ENCODE measurements at regions not wholly inside any gene's neighbourhood (a gene's known extent, or its start where the extent isn't known, plus 50 kb on each side); places are given as distances from the start of the nearest gene placed in this dataset.

DNA sequence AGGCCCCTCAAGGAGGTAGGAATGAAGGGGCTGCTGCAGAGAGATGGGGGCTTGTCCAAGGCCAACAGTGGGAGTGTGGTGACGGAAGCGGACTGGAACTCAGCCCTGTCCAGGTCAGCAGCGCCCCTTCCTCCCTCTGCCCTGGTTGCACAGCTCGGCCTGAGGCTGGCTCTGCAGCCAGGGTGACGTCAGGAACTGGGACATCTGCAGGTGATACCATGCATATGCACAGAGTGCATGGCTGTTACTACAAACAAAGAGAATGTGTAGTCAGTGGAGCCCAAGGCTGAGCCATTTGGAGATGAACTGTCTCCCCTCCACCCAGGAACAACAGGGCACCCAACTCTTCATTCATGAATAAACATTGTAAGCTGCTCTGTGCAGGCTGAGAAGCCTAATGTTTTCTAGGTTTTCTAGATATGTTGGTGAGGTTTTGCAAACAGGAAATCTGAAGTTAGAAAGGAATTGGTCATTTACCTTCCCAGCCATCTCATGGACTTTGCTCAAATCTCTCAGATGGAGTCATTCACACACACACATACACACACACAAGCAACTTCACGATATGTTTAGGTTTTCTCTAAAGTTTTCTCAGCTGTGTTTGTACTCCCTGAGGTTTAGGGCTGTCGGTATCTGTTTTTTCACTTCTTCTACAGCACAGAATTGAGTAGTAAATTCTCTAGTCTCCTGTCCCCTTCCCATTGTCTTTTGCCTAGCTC lies 117.2 kb downstream of the TLE3 start:
- H3K9me3 Mint-ChIP-seq: no peaks in the 10 kb centered on the region
- H3K27me3 ChIP-seq (ENCODE audit: control insufficient read depth, insufficient read depth, low read length, poor library complexity, severe bottlenecking): peaks cover 15% of the 10 kb centered on the region
- no peaks in the 10 kb centered on the region for H3K36me3 ChIP-seq (ENCODE audit: control insufficient read depth, insufficient read depth, low read length)
- H3K4me1 ChIP-seq (ENCODE audit: control insufficient read depth, insufficient read depth, low read length): no peaks in the 10 kb centered on the region
- no peak overlapping the region for H3K4me3 ChIP-seq (ENCODE audit: low read length)
- 86 to 96% methylated on average over 7 of the region's 7 CpGs for WGBS, 2 experiments (ENCODE audit: insufficient coverage in 1 of 2, insufficient read length in 1 of 2)
- H3K4me3 Mint-ChIP-seq: no peak overlapping the region
- H3K9me3 ChIP-seq (ENCODE audit: control insufficient read depth, low read length): no peaks in the 10 kb centered on the region
- TF ChIP-seq, protein P1, sequence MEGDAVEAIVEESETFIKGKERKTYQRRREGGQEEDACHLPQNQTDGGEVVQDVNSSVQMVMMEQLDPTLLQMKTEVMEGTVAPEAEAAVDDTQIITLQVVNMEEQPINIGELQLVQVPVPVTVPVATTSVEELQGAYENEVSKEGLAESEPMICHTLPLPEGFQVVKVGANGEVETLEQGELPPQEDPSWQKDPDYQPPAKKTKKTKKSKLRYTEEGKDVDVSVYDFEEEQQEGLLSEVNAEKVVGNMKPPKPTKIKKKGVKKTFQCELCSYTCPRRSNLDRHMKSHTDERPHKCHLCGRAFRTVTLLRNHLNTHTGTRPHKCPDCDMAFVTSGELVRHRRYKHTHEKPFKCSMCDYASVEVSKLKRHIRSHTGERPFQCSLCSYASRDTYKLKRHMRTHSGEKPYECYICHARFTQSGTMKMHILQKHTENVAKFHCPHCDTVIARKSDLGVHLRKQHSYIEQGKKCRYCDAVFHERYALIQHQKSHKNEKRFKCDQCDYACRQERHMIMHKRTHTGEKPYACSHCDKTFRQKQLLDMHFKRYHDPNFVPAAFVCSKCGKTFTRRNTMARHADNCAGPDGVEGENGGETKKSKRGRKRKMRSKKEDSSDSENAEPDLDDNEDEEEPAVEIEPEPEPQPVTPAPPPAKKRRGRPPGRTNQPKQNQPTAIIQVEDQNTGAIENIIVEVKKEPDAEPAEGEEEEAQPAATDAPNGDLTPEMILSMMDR (conservative IDR thresholded peaks at IDR 0.05): peak; percentile 17
- DNase-seq: no peak
- H3K4me1 Mint-ChIP-seq: peaks cover 2% of the 10 kb centered on the region
- H3K9ac ChIP-seq (ENCODE audit: extremely low read depth, low read length, poor library complexity, severe bottlenecking): no peak overlapping the region
- no peak overlapping the region for H3K27ac ChIP-seq (ENCODE audit: low read depth, low read length)
- H3K27ac Mint-ChIP-seq: no peak overlapping the region
- peaks cover 15% of the 10 kb centered on the region for H3K27me3 Mint-ChIP-seq (ENCODE audit: insufficient read depth)
- H3K36me3 Mint-ChIP-seq (ENCODE audit: low read depth): no peaks in the 10 kb centered on the region

DNA sequence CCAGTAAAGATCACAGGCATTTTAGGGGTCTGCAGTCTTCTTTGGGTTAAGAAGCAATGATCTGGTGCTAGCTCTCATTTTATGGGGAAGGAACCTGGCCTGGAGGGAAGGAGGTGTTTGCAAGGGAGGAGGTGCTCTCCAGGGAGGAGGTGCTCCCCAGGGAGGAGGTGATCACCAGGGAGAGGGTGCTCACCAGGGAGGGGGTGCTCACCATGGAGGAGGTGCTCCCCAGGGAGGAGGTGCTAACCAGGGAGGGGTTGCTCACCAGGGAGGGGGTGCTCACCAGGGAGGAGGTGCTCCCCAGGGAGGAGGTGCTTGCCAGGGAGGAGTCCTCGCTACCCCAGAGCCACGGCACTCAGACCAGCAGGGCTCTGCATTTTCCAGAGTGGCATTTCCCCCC lies 115.7 kb downstream of the TLE3 start:
- Histone ChIP-seq H3K36me3 (ENCODE audit: control insufficient read depth, insufficient read depth, low read length) (no peaks in the 10 kb centered on the region), H3K9me3 (ENCODE audit: control insufficient read depth, low read length) (no peaks in the 10 kb centered on the region), H3K4me1 (ENCODE audit: control insufficient read depth, insufficient read depth, low read length) (no peaks in the 10 kb centered on the region), H3K9ac (ENCODE audit: extremely low read depth, low read length, poor library complexity, severe bottlenecking) (no peak overlapping the region), H3K4me3 (ENCODE audit: low read length) (no peak overlapping the region), H3K27me3 (ENCODE audit: control insufficient read depth, insufficient read depth, low read length, poor library complexity, severe bottlenecking) (peaks cover 7% of the 10 kb centered on the region), H3K27ac (ENCODE audit: low read depth, low read length) (no peak overlapping the region)
- H3K27me3 Mint-ChIP-seq (ENCODE audit: insufficient read depth): peaks cover 13% of the 10 kb centered on the region
- no peak for DNase-seq
- no peaks in the 10 kb centered on the region for H3K36me3 Mint-ChIP-seq (ENCODE audit: low read depth)
- no peaks in the 10 kb centered on the region for H3K9me3 Mint-ChIP-seq
- H3K27ac Mint-ChIP-seq: no peak overlapping the region
- peaks cover 5% of the 10 kb centered on the region for H3K4me1 Mint-ChIP-seq
- TF ChIP-seq, protein P1 (conservative IDR thresholded peaks at IDR 0.05): no peak
- WGBS, 2 experiments (ENCODE audit: insufficient coverage in 1 of 2, insufficient read length in 1 of 2): 84 to 92% methylated on average over 2 of the region's 2 CpGs
- no peak overlapping the region for H3K4me3 Mint-ChIP-seq

DNA sequence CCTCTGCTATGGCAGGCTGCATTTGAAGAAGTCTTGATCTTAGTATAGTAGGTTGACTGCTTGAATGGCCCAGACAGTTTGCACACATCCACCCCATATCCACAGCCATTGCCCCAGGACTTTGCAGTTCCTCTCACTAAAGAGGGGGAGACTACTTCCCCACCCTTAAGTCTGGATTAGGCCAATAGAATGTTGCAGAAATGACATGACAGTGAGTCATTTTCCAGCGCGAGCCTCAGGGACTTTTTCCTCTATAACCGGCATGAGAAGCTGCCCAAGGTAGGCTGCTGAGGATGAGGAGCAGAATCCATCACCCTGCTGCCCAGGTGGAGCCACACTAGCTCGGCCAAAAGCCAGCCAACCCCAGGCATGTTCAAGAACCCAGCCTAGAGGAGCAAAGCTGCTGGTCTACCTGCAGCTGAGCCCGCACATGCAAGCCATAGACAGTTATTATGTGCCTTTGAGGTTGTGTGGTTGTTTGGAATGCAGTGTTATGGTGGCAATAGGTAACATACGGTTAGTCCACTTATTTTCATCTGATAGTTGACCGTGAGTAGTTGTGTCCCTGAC lies 113.9 kb downstream of the TLE3 start:
- H3K27ac Mint-ChIP-seq: no peak overlapping the region
- Histone ChIP-seq H3K4me1 (ENCODE audit: control insufficient read depth, insufficient read depth, low read length) (no peaks in the 10 kb centered on the region), H3K9me3 (ENCODE audit: control insufficient read depth, low read length) (no peaks in the 10 kb centered on the region), H3K36me3 (ENCODE audit: control insufficient read depth, insufficient read depth, low read length) (no peaks in the 10 kb centered on the region), H3K4me3 (ENCODE audit: low read length) (no peak overlapping the region), H3K27ac (ENCODE audit: low read depth, low read length) (no peak overlapping the region), H3K27me3 (ENCODE audit: control insufficient read depth, insufficient read depth, low read length, poor library complexity, severe bottlenecking) (no peaks in the 10 kb centered on the region), H3K9ac (ENCODE audit: extremely low read depth, low read length, poor library complexity, severe bottlenecking) (no peak overlapping the region)
- DNase-seq: no peak
- TF ChIP-seq, protein P1 (conservative IDR thresholded peaks at IDR 0.05): no peak
- H3K4me3 Mint-ChIP-seq: no peak overlapping the region
- no peaks in the 10 kb centered on the region for H3K9me3 Mint-ChIP-seq
- 83 to 86% methylated on average over 6 to 7 of the region's 7 CpGs for WGBS, 2 experiments (ENCODE audit: insufficient coverage in 1 of 2, insufficient read length in 1 of 2)
- H3K4me1 Mint-ChIP-seq: peaks cover 5% of the 10 kb centered on the region
- H3K36me3 Mint-ChIP-seq (ENCODE audit: low read depth): no peaks in the 10 kb centered on the region
- peaks cover 11% of the 10 kb centered on the region for H3K27me3 Mint-ChIP-seq (ENCODE audit: insufficient read depth)

Measured in endodermal cell (in vitro differentiated cells).